GM12872 (cell line): ENCODE measurements at regions not wholly inside any gene's neighbourhood (a gene's known extent, or its start where the extent isn't known, plus 50 kb on each side); places are given as distances from the start of the nearest gene placed in this dataset.

Experiments used
- CTCF ChIP-seq: IDR thresholded peaks from 3 replicates; pipeline ENCODE4 v1.5.1; 2011; ENCODE audit warnings: low read depth, mild to moderate bottlenecking, low read length, moderate library complexity; ENCODE audit not compliant: insufficient read depth

GRCh38 chr7:27424749-27425148, 182.1 kb downstream of the EVX1 start:
- TF ChIP-seq CTCF = no peak

GRCh38 chr7:27427416-27427815, 184.8 kb downstream of the EVX1 start:
- TF ChIP-seq CTCF = no peak

GRCh38 chr7:27430105-27430504, 187.5 kb downstream of the EVX1 start:
- no peak for TF ChIP-seq CTCF

GRCh38 chr7:27431465-27431864, 188.9 kb downstream of the EVX1 start:
- TF ChIP-seq CTCF = no peak

- no peak for TF ChIP-seq CTCF
These were observed 191.0 kb downstream of the EVX1 start for GRCh38 chr7:27433581-27433980.

GRCh38 chr7:27434756-27435400, 192.3 kb downstream of the EVX1 start:
- TF ChIP-seq CTCF = no peak

GRCh38 chr7:27435461-27435860, 192.9 kb downstream of the EVX1 start:
- no peak for TF ChIP-seq CTCF
